NOMO-1 (cell line): ENCODE measurements at regions not wholly inside any gene's neighbourhood (a gene's known extent, or its start where the extent isn't known, plus 50 kb on each side); places are given as distances from the start of the nearest gene placed in this dataset.

Experiments used
- DNase-seq, 2 experiments: peaks; one replicate each; lab custom pipeline; 2025; ENCODE audit not compliant: unreplicated experiment in 2 of 2; lab: John Stamatoyannopoulos, UW

- DNase-seq: no peak
Observed at GRCh38 chr5:3734632-3735031, 139.0 kb downstream of the IRX1 start.

GRCh38 chr5:3736466-3736865 is 140.8 kb downstream of the IRX1 start:
- no peak for DNase-seq

GRCh38 chr5:3736926-3737325 is 141.3 kb downstream of the IRX1 start:
- DNase-seq: no peak

GRCh38 chr5:3738919-3739318 is 143.3 kb downstream of the IRX1 start:
- no peak for DNase-seq

- DNase-seq: no peak
Observed at GRCh38 chr5:3740546-3741373, 145.1 kb downstream of the IRX1 start.

GRCh38 chr5:3741374-3741770 is 145.7 kb downstream of the IRX1 start:
- no peak for DNase-seq

GRCh38 chr5:3742750-3743149 is 147.1 kb downstream of the IRX1 start:
- no peak for DNase-seq

- no peak for DNase-seq
Observed at GRCh38 chr5:3751846-3752245, 156.2 kb downstream of the IRX1 start.

- no peak for DNase-seq
Observed at GRCh38 chr5:3778000-3778550, 182.4 kb downstream of the IRX1 start.

- DNase-seq: no peak
Observed at GRCh38 chr5:3778945-3779344, 183.3 kb downstream of the IRX1 start.

- no peak for DNase-seq
Observed at GRCh38 chr5:3780278-3780677, 184.6 kb downstream of the IRX1 start.

GRCh38 chr5:3780907-3781306 is 185.3 kb downstream of the IRX1 start:
- DNase-seq: no peak

GRCh38 chr5:3784854-3785253 is 189.2 kb downstream of the IRX1 start:
- DNase-seq: no peak

- DNase-seq: no peak
Observed at GRCh38 chr5:3786165-3786564, 190.5 kb downstream of the IRX1 start.

- DNase-seq: no peak
Observed at GRCh38 chr5:3786891-3787430, 191.3 kb downstream of the IRX1 start.

- no peak for DNase-seq
Observed at GRCh38 chr5:3787604-3788003, 192.0 kb downstream of the IRX1 start.

GRCh38 chr5:3789519-3790193 is 194.0 kb downstream of the IRX1 start:
- no peak for DNase-seq

GRCh38 chr5:3793162-3793561 is 197.5 kb downstream of the IRX1 start:
- no peak for DNase-seq

- no peak for DNase-seq
Observed at GRCh38 chr5:3794611-3795010, 199.0 kb downstream of the IRX1 start.

GRCh38 chr5:3796736-3797135 is 201.1 kb downstream of the IRX1 start:
- no peak for DNase-seq

- no peak for DNase-seq
Observed at GRCh38 chr5:3801967-3802366, 206.3 kb downstream of the IRX1 start.

GRCh38 chr5:3809455-3809854 is 213.8 kb downstream of the IRX1 start:
- DNase-seq: no peak
